Activated CD8-positive, alpha-beta memory T cell treated with anti-CD3 and anti-CD28 coated beads for 1 hour (primary cell): ENCODE measurements at regions not wholly inside any gene's neighbourhood (a gene's known extent, or its start where the extent isn't known, plus 50 kb on each side); places are given as distances from the start of the nearest gene placed in this dataset.

Experiments used
- DNase-seq, 2 donors: peaks; one replicate each; pipeline ENCODE4 v3.0.0-alpha.2; 2020; ENCODE audit warnings: low read depth in 1 of 2; ENCODE audit errors: extremely low read depth in 1 of 2

- no peak for DNase-seq
These were observed 156.9 kb downstream of the CAND1 start for GRCh38 chr12:67426067-67426466.

DNA sequence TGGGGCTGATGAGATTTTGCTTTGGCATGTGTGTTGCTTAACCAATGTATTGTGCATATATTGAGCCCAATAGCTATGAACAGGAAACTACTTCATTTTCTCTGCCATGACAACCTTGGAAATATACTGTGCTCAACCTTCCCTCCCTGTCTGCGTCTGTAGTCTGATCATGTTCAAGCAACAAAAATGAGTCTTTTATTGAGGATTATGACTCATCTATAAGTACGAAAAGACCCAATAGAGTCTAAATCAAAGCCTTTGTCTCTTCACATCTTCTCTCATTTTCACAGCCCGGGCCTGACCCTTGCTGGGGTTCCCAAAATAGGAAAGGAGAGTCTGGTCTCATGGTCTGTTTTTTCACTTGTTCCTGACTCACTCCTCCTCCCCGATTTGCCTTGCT is 158.2 kb downstream of the CAND1 start:
- DNase-seq, result no peak

DNA sequence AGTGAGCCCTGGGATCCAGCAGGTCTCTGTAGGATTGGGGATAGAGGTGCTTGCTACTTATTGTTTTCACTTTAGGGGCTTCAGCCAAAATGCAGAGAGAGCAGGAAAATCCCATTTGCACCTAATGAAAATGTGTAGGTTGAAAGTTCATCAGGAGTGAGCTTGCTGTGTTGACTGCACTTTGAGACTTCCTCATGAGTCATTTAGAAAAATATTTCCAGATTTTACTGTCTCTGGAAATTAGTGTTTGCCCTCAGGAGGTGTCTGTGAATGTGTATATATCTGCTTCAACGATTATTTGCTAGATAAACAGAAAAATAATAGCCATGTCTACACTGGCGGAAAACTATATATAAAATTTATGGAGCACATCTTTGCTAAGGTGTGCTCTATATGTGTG is 159.3 kb downstream of the CAND1 start:
- DNase-seq, result no peak

DNA sequence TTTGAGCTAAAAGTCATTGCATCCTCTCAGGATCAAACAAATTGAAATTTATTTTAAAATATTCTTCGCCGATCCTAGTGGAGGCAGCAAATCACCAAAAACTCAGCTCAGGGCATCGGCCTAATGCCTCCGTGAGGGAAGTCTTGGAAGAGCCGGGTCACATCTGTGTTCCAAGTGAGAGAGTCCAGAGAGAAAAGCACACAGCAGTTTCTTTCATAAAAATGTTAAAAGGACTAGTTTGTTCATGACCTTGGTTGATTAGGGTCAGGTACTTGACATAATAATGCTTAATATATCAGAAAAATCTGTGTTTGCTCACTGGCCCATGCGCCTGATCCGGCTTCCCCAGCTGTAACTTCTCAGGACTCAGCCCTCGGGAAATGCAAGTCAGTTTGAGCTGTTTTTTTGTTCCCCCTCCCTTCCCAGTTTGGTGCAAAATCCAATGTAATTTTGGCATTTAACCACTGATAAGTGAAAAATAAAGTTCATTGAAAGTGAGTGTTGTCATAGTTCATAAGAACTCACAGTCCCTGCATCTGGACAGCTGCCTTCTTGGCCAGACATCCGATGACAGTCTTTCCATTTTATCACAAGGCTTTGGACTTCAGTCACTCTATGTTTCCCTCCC is 161.7 kb downstream of the CAND1 start:
- no peak for DNase-seq

DNA sequence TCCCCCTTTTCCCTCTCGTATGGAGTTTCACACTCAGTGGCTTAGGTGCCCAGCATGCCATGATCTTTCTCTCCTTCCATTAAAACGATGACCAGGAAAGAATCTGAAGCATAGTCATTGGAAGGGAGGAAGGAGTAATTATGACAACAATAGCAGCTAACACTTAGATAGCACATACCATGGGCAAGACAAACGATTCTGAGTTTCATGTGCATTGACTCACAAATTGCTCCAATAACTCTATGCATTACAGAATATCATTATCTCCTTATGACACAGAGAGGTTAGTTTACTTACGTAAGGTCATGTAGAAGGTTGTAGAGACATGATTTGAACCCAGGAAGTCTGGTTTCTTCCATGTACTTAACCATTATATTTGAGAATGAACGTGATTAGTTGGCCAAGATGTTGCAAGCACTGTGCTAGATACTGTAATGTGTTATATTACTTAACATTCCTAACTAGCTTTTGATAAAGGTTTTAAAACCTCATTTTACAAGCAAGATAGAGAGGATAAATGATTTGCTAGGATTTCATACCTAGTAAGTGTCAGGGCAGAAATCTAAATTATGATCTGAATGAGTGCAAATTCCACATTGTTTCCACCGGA is 162.4 kb downstream of the CAND1 start:
- DNase-seq, result no peak

DNA sequence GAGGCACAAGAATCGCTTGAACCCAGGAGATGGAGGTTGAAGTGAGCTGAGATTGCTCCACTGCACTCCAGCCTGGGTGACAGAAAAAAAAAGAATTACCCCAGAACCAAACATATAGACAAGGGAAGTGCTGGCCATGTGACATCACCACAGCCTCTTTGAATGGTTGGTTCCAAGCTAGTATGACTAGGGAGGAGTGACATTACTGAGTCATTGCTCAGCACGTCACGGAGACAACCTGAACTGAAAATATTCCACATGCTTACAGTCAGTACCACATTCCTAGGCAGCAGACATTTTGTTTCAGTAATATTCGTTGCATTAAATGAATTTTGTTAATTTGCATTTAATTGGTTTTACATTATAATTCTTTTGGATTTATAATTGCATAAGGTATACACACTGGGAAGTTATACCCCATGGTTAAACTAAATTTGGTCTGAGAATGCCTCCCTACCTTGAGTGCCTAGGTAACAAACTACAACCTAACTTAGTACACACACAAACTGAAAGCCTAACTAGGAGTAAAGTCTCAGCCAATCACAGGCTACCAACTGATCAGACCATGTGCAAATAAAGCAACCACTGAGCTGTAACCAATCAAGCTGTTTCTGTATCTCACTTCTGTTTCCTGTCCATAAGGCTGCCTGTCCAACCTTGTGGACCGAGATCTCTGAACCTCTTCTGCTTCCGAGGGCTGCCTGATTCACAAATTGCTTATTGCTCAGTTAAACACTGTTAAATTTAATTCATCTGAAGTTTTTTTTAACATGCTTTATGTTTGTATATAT is 164.4 kb downstream of the CAND1 start:
- no peak for DNase-seq

GRCh38 chr12:67434671-67435370 is 165.7 kb downstream of the CAND1 start:
- no peak for DNase-seq

DNA sequence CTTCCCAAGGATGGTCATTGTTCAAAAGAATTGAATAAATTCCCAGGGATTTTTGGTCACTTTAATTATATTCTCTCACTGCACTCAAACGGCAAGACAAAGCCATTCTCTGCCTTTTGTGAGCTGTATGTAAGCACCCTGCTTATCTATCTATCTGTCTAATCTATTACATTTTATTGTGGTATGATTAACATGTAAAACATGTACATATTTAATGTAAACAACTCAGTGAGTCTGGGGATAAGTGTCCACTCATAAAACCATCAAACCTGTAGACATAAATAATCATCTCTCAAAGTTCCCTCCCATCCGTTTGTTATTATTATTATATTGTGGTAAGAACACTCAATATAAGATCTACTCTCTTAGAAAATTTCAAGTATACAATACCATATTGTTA is 167.1 kb downstream of the CAND1 start:
- no peak for DNase-seq

GRCh38 chr12:67437011-67437410 is 167.9 kb downstream of the CAND1 start:
- no peak for DNase-seq

- DNase-seq, result no peak
These were observed 170.5 kb downstream of the CAND1 start for GRCh38 chr12:67439611-67440010.

GRCh38 chr12:67441736-67442346 is 172.7 kb downstream of the CAND1 start:
- DNase-seq, result peak; percentile 58 to 60

DNA sequence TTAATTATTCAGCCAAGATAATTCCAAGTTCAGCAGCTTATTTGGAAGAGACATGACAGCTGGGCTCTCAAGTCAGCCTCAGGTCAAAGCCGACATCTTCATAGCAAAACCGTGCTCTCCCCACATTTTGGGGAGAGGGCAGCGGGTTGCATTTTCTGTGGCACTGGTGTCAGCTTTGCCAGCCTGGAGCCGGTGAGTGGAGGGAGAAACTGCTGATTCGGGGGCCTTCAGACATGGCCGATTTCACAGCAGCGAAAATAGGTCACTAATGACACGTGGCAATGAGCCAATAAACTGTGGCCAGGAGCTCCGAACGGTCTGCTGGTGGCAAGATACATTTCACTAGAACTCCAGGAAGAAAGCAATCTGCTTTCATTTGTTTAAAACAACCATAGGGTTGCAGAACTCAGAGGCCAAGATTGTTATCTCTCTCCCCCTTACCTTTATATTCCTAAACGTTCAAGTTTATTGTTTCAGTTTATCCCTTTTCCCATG is 173.2 kb downstream of the CAND1 start:
- DNase-seq, result no peak

- DNase-seq, result no peak
These were observed 173.7 kb downstream of the CAND1 start for GRCh38 chr12:67442896-67443295.

- DNase-seq, result no peak
These were observed 175.4 kb downstream of the CAND1 start for GRCh38 chr12:67444542-67444941.

GRCh38 chr12:67446716-67447115 is 177.6 kb downstream of the CAND1 start:
- no peak for DNase-seq

- DNase-seq, result no peak
These were observed 178.0 kb downstream of the CAND1 start for GRCh38 chr12:67447180-67447579.

DNA sequence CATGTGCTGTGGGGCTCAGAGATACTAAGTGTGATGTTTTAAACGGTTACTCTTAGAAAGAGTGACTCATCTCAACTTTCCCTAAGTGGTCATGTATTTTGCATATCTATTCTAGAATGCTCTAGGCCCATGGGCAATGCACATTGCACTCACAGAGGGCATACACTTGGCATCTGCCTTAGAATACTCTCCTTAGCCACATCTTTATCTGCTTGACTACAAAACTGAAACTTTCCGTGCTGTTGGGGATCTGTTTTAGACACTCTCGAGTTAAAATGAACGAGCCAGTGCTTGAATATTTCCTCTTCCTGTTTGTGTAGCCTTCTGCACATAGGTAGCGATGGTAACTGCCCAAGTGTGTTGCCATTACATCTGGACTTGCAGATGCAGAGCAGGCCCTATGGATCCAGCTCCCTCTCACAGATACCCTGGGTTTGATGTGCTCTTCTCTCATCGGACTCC is 180.5 kb downstream of the CAND1 start:
- DNase-seq, result no peak

GRCh38 chr12:67450441-67450840 is 181.3 kb downstream of the CAND1 start:
- DNase-seq, result no peak

GRCh38 chr12:67451206-67451605 is 182.0 kb downstream of the CAND1 start:
- no peak for DNase-seq

- DNase-seq, result no peak
These were observed 183.1 kb downstream of the CAND1 start for GRCh38 chr12:67452119-67452805.
